GM18520 (cell line): ENCODE measurements at regions not wholly inside any gene's neighbourhood (a gene's known extent, or its start where the extent isn't known, plus 50 kb on each side); places are given as distances from the start of the nearest gene placed in this dataset.

Source experiments
- ATAC-seq: cut with Tn5 transposase; IDR thresholded peaks from one replicate; pipeline ENCODE4 v1.9.1; 2021; ENCODE audit not compliant: unreplicated experiment

GRCh38 chr1:229191066-229191674 lies 79.7 kb upstream of the RAB4A start:
- no peak for ATAC-seq

GRCh38 chr1:229192031-229192430 lies 78.9 kb upstream of the RAB4A start:
- no peak for ATAC-seq

- no peak for ATAC-seq
These were observed 78.1 kb upstream of the RAB4A start for GRCh38 chr1:229192853-229193252.

- no peak for ATAC-seq
These were observed 76.8 kb upstream of the RAB4A start for GRCh38 chr1:229194096-229194495.

GRCh38 chr1:229195246-229195645 lies 75.7 kb upstream of the RAB4A start:
- no peak for ATAC-seq

- no peak for ATAC-seq
These were observed 74.3 kb upstream of the RAB4A start for GRCh38 chr1:229196404-229197264.

- no peak for ATAC-seq
These were observed 73.7 kb upstream of the RAB4A start for GRCh38 chr1:229197265-229197585.

- ATAC-seq = no peak
These were observed 71.4 kb upstream of the RAB4A start for GRCh38 chr1:229199261-229200243.

GRCh38 chr1:229203030-229203751 lies 67.7 kb upstream of the RAB4A start:
- ATAC-seq = no peak

- no peak for ATAC-seq
These were observed 66.8 kb upstream of the RAB4A start for GRCh38 chr1:229203991-229204632.

- ATAC-seq = no peak
These were observed 65.8 kb upstream of the RAB4A start for GRCh38 chr1:229204921-229205777.

GRCh38 chr1:229205854-229206253 lies 65.1 kb upstream of the RAB4A start:
- ATAC-seq = no peak

GRCh38 chr1:229207916-229208315 lies 63.0 kb upstream of the RAB4A start:
- ATAC-seq = no peak

GRCh38 chr1:229208481-229208880 lies 62.4 kb upstream of the RAB4A start:
- no peak for ATAC-seq

- no peak for ATAC-seq
These were observed 61.5 kb upstream of the RAB4A start for GRCh38 chr1:229209386-229209785.

- no peak for ATAC-seq
These were observed 61.1 kb upstream of the RAB4A start for GRCh38 chr1:229209816-229210215.

- ATAC-seq = no peak
These were observed 60.1 kb upstream of the RAB4A start for GRCh38 chr1:229210844-229211243.

- no peak for ATAC-seq
These were observed 57.1 kb upstream of the RAB4A start for GRCh38 chr1:229213797-229214196.

- ATAC-seq = no peak
These were observed 53.2 kb upstream of the RAB4A start for GRCh38 chr1:229217716-229218115.
